GM19463 (cell line): ENCODE measurements at regions not wholly inside any gene's neighbourhood (a gene's known extent, or its start where the extent isn't known, plus 50 kb on each side); places are given as distances from the start of the nearest gene placed in this dataset.
"Not testable (repeated sequence)": the region's sequence is repeated elsewhere in the genome, so short reads cannot be mapped to it uniquely, and the experiment has no call there.

ENCODE experiments used
- ATAC-seq: cut with Tn5 transposase; IDR thresholded peaks from one replicate; pipeline ENCODE4 v1.9.1; 2021; ENCODE audit warnings: mild to moderate bottlenecking, moderate library complexity; ENCODE audit not compliant: unreplicated experiment

GRCh38 chr3:912717-913116, 180.1 kb upstream of the CNTN6 start:
- not testable (repeated sequence) for ATAC-seq

DNA sequence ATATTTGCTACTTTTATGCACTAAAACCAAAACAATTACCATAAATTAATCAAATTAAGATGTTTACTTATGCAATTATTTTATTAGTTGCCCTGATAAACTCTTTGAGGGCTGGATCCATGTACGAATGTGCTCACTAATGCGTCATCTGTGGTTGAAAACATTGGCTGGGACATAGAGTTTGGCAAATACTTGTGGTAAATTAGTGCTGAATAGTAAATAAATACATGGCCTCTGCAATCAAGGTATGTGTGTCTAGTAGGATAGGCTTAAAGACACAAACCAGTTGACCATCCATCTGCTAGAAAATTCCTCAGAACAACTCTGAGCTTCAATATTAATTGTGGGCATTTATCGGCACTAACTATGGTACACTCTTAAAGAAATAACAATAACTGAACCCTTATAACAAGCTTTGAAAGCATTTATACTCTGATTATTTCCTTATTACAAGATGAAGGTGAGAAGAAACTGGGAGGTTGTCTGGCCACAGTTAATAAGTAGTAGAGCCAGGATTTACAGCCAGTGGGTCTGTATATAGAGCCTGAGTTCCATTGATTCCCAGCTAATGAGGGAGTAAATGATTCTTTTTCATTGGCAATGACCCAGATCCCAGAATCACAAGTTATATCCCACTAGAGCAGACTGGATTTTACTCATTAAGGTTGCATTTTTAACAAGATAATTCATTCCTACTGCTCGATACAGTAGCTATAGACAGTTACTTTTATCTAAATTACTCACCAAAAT, 169.5 kb upstream of the CNTN6 start:
- ATAC-seq: no peak

DNA sequence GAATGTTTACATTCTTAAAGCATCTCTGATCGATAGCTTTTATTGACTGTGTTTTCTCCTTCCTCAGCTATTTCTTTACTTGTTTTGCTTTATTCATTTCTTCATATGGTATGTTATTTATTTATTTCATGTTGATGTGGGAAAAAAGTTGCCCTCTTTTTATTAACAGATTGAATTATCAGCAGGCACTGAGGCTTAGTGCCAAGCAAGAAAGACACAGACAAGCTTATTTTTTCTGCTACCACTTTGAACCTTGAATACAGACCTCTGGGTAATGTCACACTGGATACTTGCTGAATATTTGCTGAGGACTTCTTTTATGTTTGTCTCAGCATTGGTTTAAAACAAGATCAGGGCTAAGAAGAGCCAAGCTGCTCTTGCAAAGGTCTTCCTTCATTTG, 162.0 kb upstream of the CNTN6 start:
- ATAC-seq: no peak

DNA sequence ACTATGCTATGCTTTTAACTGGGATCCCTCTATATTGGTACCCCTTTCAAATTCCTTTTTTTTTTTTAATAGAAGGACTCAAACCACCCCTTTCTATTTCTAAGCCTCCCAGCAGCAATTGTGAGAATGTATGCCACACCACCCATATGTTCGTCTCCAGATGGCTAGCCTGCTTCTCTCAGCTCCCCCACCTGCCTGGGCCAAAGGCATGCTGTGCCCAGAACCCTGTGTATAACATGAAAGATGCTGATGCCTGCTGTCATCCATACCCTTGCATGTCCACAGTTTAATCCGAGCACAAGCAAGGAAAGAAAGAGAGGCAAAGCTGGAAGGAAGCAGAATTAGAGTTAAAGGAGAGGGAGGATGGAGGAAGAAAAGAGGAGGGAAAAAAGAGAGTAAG, 159.5 kb upstream of the CNTN6 start:
- ATAC-seq: no peak

GRCh38 chr3:944786-945185, 148.0 kb upstream of the CNTN6 start:
- ATAC-seq: no peak

- no peak for ATAC-seq
Measured at GRCh38 chr3:945738-946137, 147.1 kb upstream of the CNTN6 start.

GRCh38 chr3:952906-953305, 139.9 kb upstream of the CNTN6 start:
- no peak for ATAC-seq

DNA sequence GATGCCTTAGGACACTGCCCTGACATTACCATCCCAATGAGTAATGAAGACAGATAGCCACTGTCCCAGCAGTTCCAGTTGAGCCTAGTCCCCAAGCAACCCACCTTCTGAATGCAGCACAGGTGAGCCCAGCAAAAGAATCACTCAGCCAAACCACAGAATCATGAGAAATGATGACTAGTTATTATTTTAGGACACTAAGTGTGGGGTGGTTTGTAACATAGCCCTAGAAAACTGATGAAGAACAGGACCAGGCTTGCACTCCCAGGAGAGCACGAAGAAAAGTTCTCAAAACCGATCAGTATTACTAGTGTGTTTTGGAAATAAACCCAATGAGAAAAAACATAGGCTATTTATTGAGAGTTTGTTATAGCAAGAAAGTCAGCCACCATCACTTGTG, 129.6 kb upstream of the CNTN6 start:
- ATAC-seq: no peak

DNA sequence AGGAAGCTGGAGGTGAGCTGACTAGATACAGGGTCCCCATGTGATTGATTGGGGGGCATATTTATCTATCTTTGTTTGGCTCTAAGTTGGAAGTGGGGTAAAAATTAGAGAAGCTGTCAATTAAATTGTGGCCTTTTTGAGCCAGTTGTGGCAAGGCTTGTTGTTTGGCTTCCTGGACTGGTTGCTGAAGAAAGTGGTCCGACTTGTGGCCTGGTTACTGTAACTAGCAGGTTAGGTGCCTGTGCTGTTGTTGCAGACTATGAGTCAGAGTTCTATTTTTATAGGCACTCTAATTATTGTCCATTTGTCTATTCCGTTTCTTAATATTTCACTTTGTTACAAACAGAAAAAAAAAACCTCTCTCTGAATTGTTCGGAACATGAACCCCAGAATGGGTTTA, 129.1 kb upstream of the CNTN6 start:
- ATAC-seq: no peak

GRCh38 chr3:965826-966225, 127.0 kb upstream of the CNTN6 start:
- ATAC-seq: no peak

- ATAC-seq: no peak
Measured at GRCh38 chr3:966341-966740, 126.5 kb upstream of the CNTN6 start.

GRCh38 chr3:973340-973739, 119.5 kb upstream of the CNTN6 start:
- no peak for ATAC-seq

DNA sequence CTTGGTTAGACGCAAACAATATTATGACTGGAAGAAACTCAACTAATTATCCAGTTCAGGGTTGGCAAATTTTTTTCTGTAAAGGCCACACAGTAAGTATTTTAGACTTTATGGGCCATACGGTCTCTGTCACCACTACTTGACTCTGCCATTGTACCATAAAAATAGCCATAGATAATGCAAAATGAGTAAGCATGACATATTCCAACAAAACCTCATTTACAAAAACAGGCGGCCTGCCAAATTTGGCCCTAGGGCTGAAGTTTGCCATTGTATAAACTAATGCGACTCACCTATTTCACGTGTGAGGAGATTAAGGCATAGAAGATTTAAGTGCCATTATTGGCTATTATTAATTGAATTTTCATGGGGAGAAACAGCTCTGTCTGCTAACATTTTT, 116.8 kb upstream of the CNTN6 start:
- ATAC-seq: no peak

DNA sequence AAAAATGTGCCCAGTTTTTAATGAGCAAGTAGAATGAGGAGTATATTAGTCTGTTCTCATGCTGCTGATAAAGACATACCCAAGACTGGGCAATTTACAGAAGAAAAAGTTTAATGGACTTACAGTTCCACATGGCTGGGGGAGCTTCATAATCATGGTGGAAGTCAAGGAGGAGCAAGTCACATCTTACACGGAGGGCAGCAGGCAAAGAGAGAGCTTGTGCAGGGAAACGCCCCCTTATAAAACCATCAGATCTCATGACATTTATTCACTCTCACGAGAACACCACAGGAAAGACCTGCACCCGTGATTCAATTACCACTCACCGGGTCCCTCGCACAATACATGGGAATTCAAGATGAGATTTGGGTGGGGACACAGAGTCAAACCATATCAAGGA, 111.7 kb upstream of the CNTN6 start:
- ATAC-seq: no peak

DNA sequence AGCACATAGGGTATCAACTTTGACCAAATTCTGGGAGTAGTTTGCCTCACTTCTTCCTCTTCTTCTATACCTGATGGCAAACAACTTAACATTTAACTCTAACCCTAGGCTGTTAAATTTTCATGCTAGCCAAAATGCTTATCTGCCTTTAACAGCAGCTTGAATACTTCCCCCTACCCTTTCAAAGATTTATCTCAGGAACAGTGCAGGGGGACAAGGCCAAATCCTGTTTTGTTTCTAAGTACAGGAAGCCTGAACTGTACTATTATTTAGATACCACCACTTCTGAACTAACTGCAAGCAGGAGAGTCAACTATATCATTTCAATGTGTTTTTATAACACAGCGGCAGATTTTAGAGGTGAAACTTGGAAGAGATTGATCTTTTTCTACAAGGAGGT, 104.0 kb upstream of the CNTN6 start:
- ATAC-seq: no peak

DNA sequence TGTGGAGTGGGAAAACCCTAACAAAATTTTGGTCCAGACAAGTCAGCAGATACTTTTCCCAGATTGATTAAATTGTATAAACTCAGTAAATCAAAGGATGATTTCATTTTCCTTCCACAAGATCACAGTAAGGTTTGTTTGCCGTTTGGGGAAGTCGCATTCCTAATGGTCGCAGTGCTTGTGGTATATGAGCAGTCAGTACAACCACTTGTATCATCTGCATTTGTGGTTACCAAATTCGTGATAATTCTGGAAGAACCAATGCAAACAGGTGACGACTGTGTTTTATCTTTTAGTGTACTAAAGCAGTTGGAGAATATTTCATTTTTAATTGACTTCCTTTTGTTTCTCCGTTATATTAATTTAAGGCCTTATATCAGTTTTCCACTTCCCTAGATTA, 100.0 kb upstream of the CNTN6 start:
- no peak for ATAC-seq

GRCh38 chr3:1002010-1002409, 90.8 kb upstream of the CNTN6 start:
- ATAC-seq: no peak

GRCh38 chr3:1007866-1008265, 85.0 kb upstream of the CNTN6 start:
- no peak for ATAC-seq

- ATAC-seq: no peak
Measured at GRCh38 chr3:1010228-1010627, 82.6 kb upstream of the CNTN6 start.

GRCh38 chr3:1015826-1016225, 77.0 kb upstream of the CNTN6 start:
- no peak for ATAC-seq

GRCh38 chr3:1017870-1018269, 75.0 kb upstream of the CNTN6 start:
- ATAC-seq: no peak

DNA sequence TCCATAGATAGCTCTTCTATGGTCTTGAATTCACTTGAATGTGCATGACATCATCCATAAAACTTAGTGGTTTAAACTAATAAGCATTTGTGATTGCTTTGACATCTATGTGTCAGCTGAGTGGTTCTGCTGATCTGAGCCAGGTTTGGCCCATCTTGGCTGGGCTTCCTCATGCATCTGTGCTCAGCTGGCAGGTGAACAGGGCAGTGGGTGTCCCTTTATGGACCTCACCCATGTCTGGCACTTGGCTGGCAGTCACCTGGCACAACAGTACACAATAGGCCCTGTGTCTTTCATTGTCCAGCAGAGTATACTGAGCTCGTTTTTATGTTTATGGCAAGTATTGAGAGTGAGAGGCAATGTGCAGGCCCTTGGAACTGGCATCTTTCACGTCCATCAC, 73.7 kb upstream of the CNTN6 start:
- no peak for ATAC-seq

- no peak for ATAC-seq
Measured at GRCh38 chr3:1026395-1026794, 66.4 kb upstream of the CNTN6 start.
